ENCODE measurements at regions not wholly inside any gene's neighbourhood (a gene's known extent, or its start where the extent isn't known, plus 50 kb on each side); places are given as distances from the start of the nearest gene placed in this dataset.

DNA sequence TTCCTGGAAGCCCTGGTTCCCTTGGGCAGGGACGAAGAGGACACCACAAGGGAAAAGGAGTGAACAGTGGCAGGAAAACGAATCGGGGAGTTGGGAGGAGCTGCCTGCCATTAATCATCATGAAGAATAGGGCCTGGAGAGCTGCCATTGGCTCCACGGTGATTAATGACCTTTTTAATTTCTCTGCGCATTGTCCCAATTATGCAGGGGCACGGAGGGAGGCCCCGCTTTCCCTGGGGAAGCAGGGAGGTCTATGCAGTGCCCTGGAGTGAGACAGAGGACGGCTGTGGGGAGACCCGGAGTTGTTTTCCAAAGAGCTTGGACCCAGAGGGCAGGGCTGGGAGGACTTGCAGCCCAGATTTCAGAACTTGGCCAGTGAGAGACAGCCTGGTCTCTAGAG, 338.9 kb upstream of the C16orf82 start:
- Histone ChIP-seq H3K4me1 (ENCODE audit: control insufficient read depth, low read depth, low read length) (no peaks in the 10 kb centered on the region), H3K27me3 (ENCODE audit: control insufficient read depth, insufficient read depth, low read length) (no peaks in the 10 kb centered on the region), H3K27ac (ENCODE audit: low read length) (no peak overlapping the region), H3K9ac (ENCODE audit: low read length) (no peak overlapping the region), H3K4me3 (ENCODE audit: low read length) (no peak overlapping the region), H3K36me3 (ENCODE audit: control insufficient read depth, low read depth, low read length) (no peaks in the 10 kb centered on the region), H3K9me3 (ENCODE audit: control insufficient read depth, low read depth, low read length) (no peaks in the 10 kb centered on the region)

DNA sequence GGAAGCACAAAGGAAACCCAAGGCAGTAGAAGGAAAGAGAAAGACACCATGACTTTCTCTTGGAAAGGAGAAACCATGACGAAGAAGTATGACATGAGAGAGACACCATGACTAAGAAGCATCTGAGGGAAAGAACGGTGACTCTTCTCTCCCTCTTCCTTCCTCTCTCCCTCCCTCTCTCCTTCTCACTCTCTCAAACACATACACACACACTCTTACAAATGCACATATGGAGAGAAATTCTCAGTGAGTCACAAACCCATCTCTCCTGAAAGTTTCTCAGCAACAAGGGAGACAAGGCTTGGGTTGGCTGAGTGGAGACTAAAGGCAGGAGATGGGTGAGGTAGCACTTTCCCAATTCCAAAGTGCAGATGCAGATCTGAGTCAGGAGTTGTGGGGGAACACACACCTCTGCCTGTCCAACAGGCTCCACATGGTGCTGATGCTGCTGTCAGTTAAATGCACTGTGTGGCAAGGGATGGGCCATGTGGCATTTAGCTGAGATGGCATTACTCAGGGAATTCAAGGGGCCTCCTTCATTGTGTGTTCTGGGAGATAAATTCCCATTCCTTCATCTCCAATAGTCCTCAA, 336.7 kb upstream of the C16orf82 start:
- H3K9ac ChIP-seq (ENCODE audit: low read length), result no peak overlapping the region
- H3K36me3 ChIP-seq (ENCODE audit: control insufficient read depth, low read depth, low read length), result no peaks in the 10 kb centered on the region
- H3K4me1 ChIP-seq (ENCODE audit: control insufficient read depth, low read depth, low read length), result peaks cover 2% of the 10 kb centered on the region
- H3K4me3 ChIP-seq (ENCODE audit: low read length), result no peak overlapping the region
- H3K9me3 ChIP-seq (ENCODE audit: control insufficient read depth, low read depth, low read length), result no peaks in the 10 kb centered on the region
- no peaks in the 10 kb centered on the region for H3K27me3 ChIP-seq (ENCODE audit: control insufficient read depth, insufficient read depth, low read length)
- H3K27ac ChIP-seq (ENCODE audit: low read length), result no peak overlapping the region

DNA sequence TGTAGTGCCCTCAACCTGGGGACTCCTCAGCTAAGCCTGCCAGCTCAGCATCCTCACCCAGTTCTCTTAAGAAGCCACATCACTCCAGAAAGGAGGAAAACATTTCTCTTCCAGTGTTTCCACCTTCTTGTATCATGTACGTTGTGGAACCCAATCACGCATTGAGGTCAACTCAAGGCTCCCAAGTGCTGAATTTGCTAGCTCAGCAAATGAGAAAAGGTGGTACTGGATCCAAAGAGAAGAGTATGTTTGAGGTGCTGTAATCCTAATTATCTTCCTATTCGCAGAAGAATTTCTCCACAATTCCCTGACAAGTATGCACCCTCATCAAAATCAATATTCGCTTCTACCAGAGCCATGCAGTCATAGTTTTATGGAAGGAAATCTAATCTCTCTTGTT, 335.0 kb upstream of the C16orf82 start:
- H3K27ac ChIP-seq (ENCODE audit: low read length), result no peak overlapping the region
- peaks cover 2% of the 10 kb centered on the region for H3K4me1 ChIP-seq (ENCODE audit: control insufficient read depth, low read depth, low read length)
- no peaks in the 10 kb centered on the region for H3K9me3 ChIP-seq (ENCODE audit: control insufficient read depth, low read depth, low read length)
- no peaks in the 10 kb centered on the region for H3K27me3 ChIP-seq (ENCODE audit: control insufficient read depth, insufficient read depth, low read length)
- no peak overlapping the region for H3K9ac ChIP-seq (ENCODE audit: low read length)
- H3K36me3 ChIP-seq (ENCODE audit: control insufficient read depth, low read depth, low read length), result no peaks in the 10 kb centered on the region
- no peak overlapping the region for H3K4me3 ChIP-seq (ENCODE audit: low read length)

DNA sequence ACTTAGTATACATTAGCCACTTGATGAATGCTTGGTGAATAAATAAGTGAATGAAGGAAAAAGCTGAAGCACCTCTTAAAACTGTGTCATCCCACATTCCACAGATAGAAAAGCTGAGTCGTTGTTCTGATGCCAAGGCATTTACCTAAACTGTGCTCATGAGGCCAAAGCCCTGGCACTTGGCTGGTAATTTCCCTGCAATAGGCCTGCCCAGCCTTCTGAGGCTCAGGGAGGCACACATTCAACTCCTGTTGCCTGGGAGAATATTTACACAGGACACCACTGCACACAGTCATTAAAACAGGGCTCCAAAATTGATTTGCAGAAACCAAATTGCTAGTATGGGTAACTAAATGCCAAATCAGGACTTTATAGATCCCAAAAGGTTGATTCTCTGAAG, 333.0 kb upstream of the C16orf82 start:
- Histone ChIP-seq H3K36me3 (ENCODE audit: control insufficient read depth, low read depth, low read length) (no peaks in the 10 kb centered on the region), H3K4me3 (ENCODE audit: low read length) (no peak overlapping the region), H3K9me3 (ENCODE audit: control insufficient read depth, low read depth, low read length) (no peaks in the 10 kb centered on the region), H3K27ac (ENCODE audit: low read length) (no peak overlapping the region), H3K4me1 (ENCODE audit: control insufficient read depth, low read depth, low read length) (peaks cover 2% of the 10 kb centered on the region), H3K9ac (ENCODE audit: low read length) (no peak overlapping the region), H3K27me3 (ENCODE audit: control insufficient read depth, insufficient read depth, low read length) (no peaks in the 10 kb centered on the region)

DNA sequence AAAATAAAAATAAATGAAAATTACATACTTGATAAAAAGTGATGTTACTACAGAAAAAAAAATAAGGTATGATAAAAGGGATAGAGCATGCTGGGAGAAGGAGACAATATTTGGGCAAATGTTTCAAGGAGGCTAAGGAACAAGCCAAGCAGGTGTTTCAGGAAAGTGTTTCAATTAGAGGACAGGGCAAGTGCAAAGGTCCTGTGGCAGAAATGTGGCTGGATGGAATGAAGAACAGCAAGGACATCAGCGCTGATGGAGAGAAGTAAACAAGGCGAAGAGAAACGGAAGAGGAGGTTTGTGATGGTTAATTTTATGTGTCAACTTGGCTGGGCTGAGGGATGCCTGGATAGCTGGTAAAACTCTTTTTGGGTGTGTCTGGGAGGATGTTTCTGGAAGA, 331.2 kb upstream of the C16orf82 start:
- Histone ChIP-seq H3K4me3 (ENCODE audit: low read length) (no peak overlapping the region), H3K27ac (ENCODE audit: low read length) (no peak overlapping the region), H3K4me1 (ENCODE audit: control insufficient read depth, low read depth, low read length) (peaks cover 2% of the 10 kb centered on the region), H3K36me3 (ENCODE audit: control insufficient read depth, low read depth, low read length) (no peaks in the 10 kb centered on the region), H3K9me3 (ENCODE audit: control insufficient read depth, low read depth, low read length) (no peaks in the 10 kb centered on the region), H3K9ac (ENCODE audit: low read length) (no peak overlapping the region), H3K27me3 (ENCODE audit: control insufficient read depth, insufficient read depth, low read length) (no peaks in the 10 kb centered on the region)

DNA sequence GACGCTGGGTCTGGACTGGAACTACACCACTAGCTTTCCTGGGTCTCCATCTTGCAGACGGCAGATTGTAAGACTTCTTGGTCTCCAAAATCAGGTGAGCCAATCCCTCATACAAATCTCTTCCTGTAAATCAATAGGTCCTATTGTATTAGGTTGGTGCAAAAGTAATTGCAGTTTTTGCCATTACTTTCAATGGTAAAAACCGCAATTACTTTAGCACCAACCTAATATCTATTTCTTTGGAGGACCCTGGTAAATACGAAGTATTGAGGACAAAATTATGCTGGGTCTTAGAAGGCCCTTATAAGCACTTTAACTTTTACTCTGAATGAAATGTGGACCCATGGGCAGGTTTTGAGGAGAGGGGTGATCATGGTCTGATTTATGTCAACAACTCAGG, 330.6 kb upstream of the C16orf82 start:
- Histone ChIP-seq H3K36me3 (ENCODE audit: control insufficient read depth, low read depth, low read length) (no peaks in the 10 kb centered on the region), H3K4me3 (ENCODE audit: low read length) (no peak overlapping the region), H3K4me1 (ENCODE audit: control insufficient read depth, low read depth, low read length) (peaks cover 2% of the 10 kb centered on the region), H3K9ac (ENCODE audit: low read length) (no peak overlapping the region), H3K27ac (ENCODE audit: low read length) (no peak overlapping the region), H3K9me3 (ENCODE audit: control insufficient read depth, low read depth, low read length) (no peaks in the 10 kb centered on the region), H3K27me3 (ENCODE audit: control insufficient read depth, insufficient read depth, low read length) (no peaks in the 10 kb centered on the region)

DNA sequence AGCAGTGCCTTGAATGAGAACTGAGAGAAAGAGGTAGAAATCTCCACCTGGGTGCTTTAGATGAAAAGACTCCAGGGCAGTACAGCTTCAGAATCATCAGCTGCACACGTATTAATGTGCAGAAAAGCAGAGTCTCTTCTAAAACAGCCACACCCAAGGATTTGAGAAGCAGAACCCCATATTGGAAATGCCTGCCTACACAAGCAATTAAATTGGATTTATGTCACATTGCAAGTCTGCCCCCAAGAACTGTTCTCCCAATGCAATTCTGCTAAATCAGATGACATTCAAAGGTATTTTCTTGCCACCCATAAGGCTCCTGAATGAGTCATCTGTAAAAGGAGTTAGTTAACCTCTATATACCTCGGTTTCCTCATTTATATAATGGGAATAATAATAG, 326.0 kb upstream of the C16orf82 start:
- peaks cover 9% of the 10 kb centered on the region for H3K27me3 ChIP-seq (ENCODE audit: control insufficient read depth, insufficient read depth, low read length)

DNA sequence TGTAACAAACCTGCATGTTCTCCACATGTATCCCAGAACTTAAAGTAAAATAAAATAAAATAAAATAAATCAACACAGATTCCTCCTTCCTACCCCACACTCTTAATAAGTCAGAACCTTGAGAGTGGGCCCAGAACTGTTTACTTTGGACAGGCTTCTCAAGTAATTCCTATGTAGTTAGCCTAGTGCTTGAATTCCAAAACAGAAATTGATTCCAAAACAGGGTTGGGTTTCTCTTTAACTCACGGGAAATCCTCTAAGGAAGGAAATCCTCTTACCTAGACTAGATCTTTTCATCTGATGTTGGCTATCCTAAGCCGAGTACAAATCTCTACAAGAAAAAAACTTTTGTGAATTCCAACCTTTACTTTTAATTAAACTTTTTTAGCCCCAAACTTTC, 324.7 kb upstream of the C16orf82 start:
- H3K4me3 ChIP-seq (ENCODE audit: low read length), result no peak overlapping the region
- H3K9me3 ChIP-seq (ENCODE audit: control insufficient read depth, low read depth, low read length), result no peaks in the 10 kb centered on the region
- H3K9ac ChIP-seq (ENCODE audit: low read length), result no peak overlapping the region
- H3K27me3 ChIP-seq (ENCODE audit: control insufficient read depth, insufficient read depth, low read length), result peaks cover 20% of the 10 kb centered on the region
- H3K36me3 ChIP-seq (ENCODE audit: control insufficient read depth, low read depth, low read length), result no peaks in the 10 kb centered on the region
- H3K4me1 ChIP-seq (ENCODE audit: control insufficient read depth, low read depth, low read length), result no peaks in the 10 kb centered on the region
- H3K27ac ChIP-seq (ENCODE audit: low read length), result no peak overlapping the region

More for the DNA sequence above, 326.0 kb upstream of the C16orf82 start:
- Histone ChIP-seq H3K27ac (ENCODE audit: low read length) (no peak overlapping the region), H3K9me3 (ENCODE audit: control insufficient read depth, low read depth, low read length) (no peaks in the 10 kb centered on the region), H3K4me3 (ENCODE audit: low read length) (no peak overlapping the region), H3K36me3 (ENCODE audit: control insufficient read depth, low read depth, low read length) (no peaks in the 10 kb centered on the region), H3K9ac (ENCODE audit: low read length) (no peak overlapping the region), H3K4me1 (ENCODE audit: control insufficient read depth, low read depth, low read length) (no peaks in the 10 kb centered on the region)

DNA sequence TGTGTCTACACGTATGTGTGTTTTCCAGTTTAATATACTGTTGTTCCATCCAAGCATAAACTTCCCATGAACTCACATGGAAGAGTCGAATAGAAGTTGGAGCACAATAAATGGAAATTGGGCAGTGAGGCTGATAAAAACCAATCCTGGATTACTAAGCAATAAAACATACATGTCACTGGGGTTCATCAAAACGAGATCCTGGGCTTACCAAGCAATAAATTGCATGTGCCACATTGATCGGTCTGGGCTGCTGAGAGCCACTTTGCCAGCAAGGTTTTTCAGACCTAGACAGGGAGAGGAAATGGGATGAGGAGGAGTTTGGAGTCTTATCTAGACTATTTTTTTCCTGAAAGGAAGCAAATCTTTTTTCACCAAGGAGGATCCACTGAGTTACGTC, 322.3 kb upstream of the C16orf82 start:
- Histone ChIP-seq H3K27me3 (ENCODE audit: control insufficient read depth, insufficient read depth, low read length) (peaks cover 44% of the 10 kb centered on the region), H3K27ac (ENCODE audit: low read length) (no peak overlapping the region), H3K36me3 (ENCODE audit: control insufficient read depth, low read depth, low read length) (no peaks in the 10 kb centered on the region), H3K9ac (ENCODE audit: low read length) (no peak overlapping the region), H3K9me3 (ENCODE audit: control insufficient read depth, low read depth, low read length) (no peaks in the 10 kb centered on the region), H3K4me3 (ENCODE audit: low read length) (no peak overlapping the region), H3K4me1 (ENCODE audit: control insufficient read depth, low read depth, low read length) (no peaks in the 10 kb centered on the region)

DNA sequence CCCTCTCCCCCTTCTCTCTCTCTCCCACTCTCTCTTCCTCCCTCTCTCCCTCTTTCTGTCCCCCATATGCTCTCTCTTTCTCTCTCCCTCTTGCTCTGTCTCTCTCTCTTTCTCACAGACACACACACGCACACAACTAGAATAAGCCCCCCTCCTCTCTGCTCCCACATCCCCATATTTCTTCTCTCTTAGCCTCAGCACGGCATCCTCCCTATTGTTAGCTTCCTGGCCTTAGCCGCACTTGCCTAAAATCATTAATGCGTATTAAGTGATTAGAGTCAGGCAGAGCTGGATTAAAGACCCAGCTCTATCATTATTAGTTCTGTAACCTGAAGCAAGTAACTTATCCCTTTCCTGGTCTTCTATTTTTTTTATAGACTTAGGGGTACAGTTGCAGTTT, 319.0 kb upstream of the C16orf82 start:
- no peaks in the 10 kb centered on the region for H3K36me3 ChIP-seq (ENCODE audit: control insufficient read depth, low read depth, low read length)
- peaks cover 77% of the 10 kb centered on the region for H3K27me3 ChIP-seq (ENCODE audit: control insufficient read depth, insufficient read depth, low read length)
- H3K4me1 ChIP-seq (ENCODE audit: control insufficient read depth, low read depth, low read length), result no peaks in the 10 kb centered on the region
- H3K9me3 ChIP-seq (ENCODE audit: control insufficient read depth, low read depth, low read length), result no peaks in the 10 kb centered on the region
- H3K27ac ChIP-seq (ENCODE audit: low read length), result no peak overlapping the region
- no peak overlapping the region for H3K4me3 ChIP-seq (ENCODE audit: low read length)
- no peak overlapping the region for H3K9ac ChIP-seq (ENCODE audit: low read length)

DNA sequence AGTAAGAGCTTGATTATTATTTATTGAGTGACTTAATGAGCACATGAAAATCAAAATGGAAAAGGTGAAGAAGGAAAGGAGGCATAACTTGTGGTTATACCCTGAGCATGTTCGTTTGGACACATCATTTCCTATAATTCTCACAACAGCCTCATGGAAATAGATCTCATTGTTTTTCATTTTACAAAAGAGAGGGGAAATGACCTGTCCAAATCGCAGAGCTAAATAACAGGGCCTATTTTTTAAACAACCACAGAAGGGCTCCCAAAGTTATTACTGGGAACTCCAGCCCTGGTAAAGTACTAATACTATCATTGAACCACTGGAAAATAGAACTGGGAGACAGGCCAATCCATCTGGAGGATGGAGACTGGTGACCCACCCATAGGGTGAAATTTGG, 317.7 kb upstream of the C16orf82 start:
- Histone ChIP-seq H3K4me3 (ENCODE audit: low read length) (no peak overlapping the region), H3K9ac (ENCODE audit: low read length) (no peak overlapping the region), H3K27ac (ENCODE audit: low read length) (no peak overlapping the region), H3K9me3 (ENCODE audit: control insufficient read depth, low read depth, low read length) (no peaks in the 10 kb centered on the region), H3K4me1 (ENCODE audit: control insufficient read depth, low read depth, low read length) (no peaks in the 10 kb centered on the region), H3K27me3 (ENCODE audit: control insufficient read depth, insufficient read depth, low read length) (peaks cover 90% of the 10 kb centered on the region), H3K36me3 (ENCODE audit: control insufficient read depth, low read depth, low read length) (no peaks in the 10 kb centered on the region)

DNA sequence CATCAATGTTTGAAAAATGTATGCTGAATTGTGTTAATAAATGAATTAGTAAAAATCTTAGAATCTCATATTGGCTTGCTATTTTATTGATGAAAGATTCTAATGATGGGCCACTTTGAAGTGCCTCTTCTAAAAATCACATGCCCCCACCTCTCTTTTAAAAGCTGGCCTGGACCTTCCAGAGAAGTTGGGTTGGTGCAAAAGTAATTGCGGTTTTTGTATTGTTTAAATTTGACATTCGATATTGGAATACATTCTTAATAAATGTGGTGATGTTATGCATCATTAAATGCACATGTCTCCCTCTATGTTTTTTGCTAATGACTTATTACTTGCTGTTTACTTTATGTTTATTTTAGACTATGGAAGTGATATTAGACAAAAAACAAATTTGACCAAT, 314.6 kb upstream of the C16orf82 start:
- no peak overlapping the region for H3K27ac ChIP-seq (ENCODE audit: low read length)
- no peaks in the 10 kb centered on the region for H3K4me1 ChIP-seq (ENCODE audit: control insufficient read depth, low read depth, low read length)
- H3K4me3 ChIP-seq (ENCODE audit: low read length), result no peak overlapping the region
- no peaks in the 10 kb centered on the region for H3K36me3 ChIP-seq (ENCODE audit: control insufficient read depth, low read depth, low read length)
- no peak overlapping the region for H3K9ac ChIP-seq (ENCODE audit: low read length)
- no peaks in the 10 kb centered on the region for H3K9me3 ChIP-seq (ENCODE audit: control insufficient read depth, low read depth, low read length)
- H3K27me3 ChIP-seq (ENCODE audit: control insufficient read depth, insufficient read depth, low read length), result peaks cover 82% of the 10 kb centered on the region
